Endothelial cell of umbilical vein (primary cell): ENCODE measurements at regions not wholly inside any gene's neighbourhood (a gene's known extent, or its start where the extent isn't known, plus 50 kb on each side); places are given as distances from the start of the nearest gene placed in this dataset.

ENCODE experiments used
- BruUV-seq: library from RNA; stranded (reverse); fragments of 400-500 nt; replicated peaks from 2 replicates; lab custom pipeline; 2021; lab: Mats Ljungman, UMichigan
- CTCF ChIA-PET: fragments of 300-600, 350-600 bp; sonication (Branson Sonifier 250); formaldehyde crosslinking; loops from one replicate; lab custom pipeline; 2021; ENCODE audit warnings: antibody characterized with exemption, inconsistent platforms; lab: Charles Lee
- POLR2A ChIA-PET: fragments of 300-600, 350-600 bp; sonication (Branson Sonifier 250); formaldehyde crosslinking; loops from one replicate; lab custom pipeline; 2021; ENCODE audit warnings: antibody characterized with exemption, inconsistent platforms; lab: Charles Lee
- DNase-seq: peaks from one replicate; pipeline ENCODE4 v3.0.0-alpha.2; 2011; ENCODE audit warnings: low read depth, low spot score
- FAIRE-seq: peaks from 2 replicates; lab custom pipeline; 2011; peaks lifted over from hg19 to GRCh38; lab: Jason Lieb, UNC
- H2AFZ ChIP-seq: 2 replicates; pipeline ENCODE4 v1.6.0; 2012; ENCODE audit warnings: low read depth, low read length, control low read depth, inconsistent platforms
- H3K27ac ChIP-seq: 2 replicates; pipeline ENCODE4 v1.5.1; 2011; ENCODE audit warnings: low read depth, mild to moderate bottlenecking, control low read depth, low read length, moderate library complexity; ENCODE audit not compliant: insufficient read depth
- H3K27me3 ChIP-seq, 2 experiments: 2 replicates each; pipeline versions ENCODE4 v1.6.0 to v1.6.1; 2011; ENCODE audit warnings: low read length in 2 of 2, mixed read lengths in 1 of 2; ENCODE audit not compliant: control insufficient read depth in 2 of 2, insufficient read depth in 2 of 2
- H3K36me3 ChIP-seq, 2 experiments: 2 replicates in 1 of 2; 3 replicates in 1 of 2; pipeline ENCODE4 v1.5.1; 2011; ENCODE audit warnings: low read length in 2 of 2, mild to moderate bottlenecking in 1 of 2, moderate library complexity in 1 of 2; ENCODE audit not compliant: control insufficient read depth in 2 of 2, insufficient read depth in 2 of 2; ENCODE audit errors: extremely low read depth in 1 of 2
- H3K4me1 ChIP-seq: 3 replicates; pipeline ENCODE4 v1.5.1; 2011; ENCODE audit warnings: mild to moderate bottlenecking, low read length; ENCODE audit not compliant: control insufficient read depth, insufficient read depth; ENCODE audit errors: extremely low read depth
- H3K4me2 ChIP-seq: 2 replicates; pipeline ENCODE4 v1.6.1; 2011; ENCODE audit warnings: low read length, control low read depth, mixed read lengths; ENCODE audit not compliant: insufficient read depth
- H3K4me3 ChIP-seq, 3 experiments: fragments of 200-600 bp in 1 of 3; sonication (generic), shearing (Covaris generic) in 1 of 3; replicated peaks in 1 of 3; 2 replicates each; pipeline ENCODE4 v1.5.1; 2011 to 2016; ENCODE audit warnings: control low read depth in 3 of 3, low read length in 3 of 3, mild to moderate bottlenecking in 2 of 3, inconsistent platforms in 1 of 3, low read depth in 1 of 3, moderate library complexity in 1 of 3; ENCODE audit not compliant: insufficient read depth in 1 of 3
- H3K79me2 ChIP-seq: 2 replicates; pipeline ENCODE4 v1.6.0; 2012; ENCODE audit warnings: low read length, inconsistent platforms; ENCODE audit not compliant: control insufficient read depth, insufficient read depth
- H3K9ac ChIP-seq: replicated peaks from 2 replicates; pipeline ENCODE3; 2011; ENCODE audit warnings: low read length, control low read depth; ENCODE audit not compliant: insufficient read depth; ENCODE audit errors: extremely low read depth
- H3K9me1 ChIP-seq: replicated peaks from 3 replicates; pipeline ENCODE4 v1.6.0; 2011; ENCODE audit warnings: mild to moderate bottlenecking, low read length; ENCODE audit not compliant: control insufficient read depth, insufficient read depth; ENCODE audit errors: extremely low read depth
- H3K9me3 ChIP-seq: replicated peaks from 2 replicates; pipeline ENCODE4 v1.5.1; 2012; ENCODE audit warnings: low read length, inconsistent platforms; ENCODE audit not compliant: control insufficient read depth, insufficient read depth
- H4K20me1 ChIP-seq: replicated peaks from 2 replicates; pipeline ENCODE3; 2011; ENCODE audit warnings: mild to moderate bottlenecking, low read length; ENCODE audit not compliant: control insufficient read depth, insufficient read depth; ENCODE audit errors: extremely low read depth
- EZH2 ChIP-seq: IDR thresholded peaks from 2 replicates; pipeline ENCODE4 v1.6.1; 2012; ENCODE audit warnings: borderline replicate concordance, low read depth, mild to moderate bottlenecking, moderate library complexity, low read length, inconsistent platforms; ENCODE audit not compliant: severe bottlenecking
- FOS ChIP-seq: IDR thresholded peaks from 2 replicates; pipeline ENCODE4 v1.6.1; 2011; ENCODE audit warnings: mild to moderate bottlenecking, low read length, moderate library complexity, borderline replicate concordance; ENCODE audit not compliant: insufficient read depth
- GATA2 ChIP-seq: IDR thresholded peaks from 2 replicates; pipeline ENCODE4 v1.7.0; 2011; ENCODE audit warnings: low read depth, mild to moderate bottlenecking, moderate library complexity, mixed read lengths, low read length; ENCODE audit not compliant: insufficient read length, insufficient read depth
- JUN ChIP-seq: IDR thresholded peaks from 2 replicates; pipeline ENCODE4 v1.6.1; 2011; ENCODE audit warnings: borderline replicate concordance, low read depth; ENCODE audit not compliant: insufficient read length, insufficient read depth
- MYC ChIP-seq: IDR thresholded peaks from one replicate; pipeline ENCODE4 v1.6.1; 2011; ENCODE audit warnings: mild to moderate bottlenecking, low read depth, low read length
- POLR2A ChIP-seq: IDR thresholded peaks from 2 replicates; pipeline ENCODE4 v1.6.1; 2012; ENCODE audit warnings: low read depth, mild to moderate bottlenecking, control low read depth, low read length
- POLR2AphosphoS5 ChIP-seq: IDR thresholded peaks from 2 replicates; pipeline ENCODE4 v1.6.1; 2012; ENCODE audit warnings: low read depth, mild to moderate bottlenecking, control low read depth, low read length, moderate library complexity; ENCODE audit not compliant: insufficient read depth
- dilution Hi-C: fragments of 300-500 bp; cut with MboI; formaldehyde crosslinking; loops from one replicate; pipeline ENCODE4 v1.15.0; 2019; ENCODE audit warnings: low sequenced_read_pairs; ENCODE audit not compliant: extremely low pct_ligation_motif_present
- intact Hi-C: fragments of 100-400 bp; cut with micrococcal nuclease; formaldehyde crosslinking; loops from one replicate; pipeline ENCODE4 v1.10.0; 2022
- TF ChIP-seq, protein P1 (sequence below), 2 donors: IDR thresholded peaks; 1 replicate in 1 of 2; 2 replicates in 1 of 2; pipeline ENCODE4 v1.5.1; 2011; ENCODE audit warnings: low read length in 2 of 2, mild to moderate bottlenecking in 2 of 2, moderate library complexity in 2 of 2, control low read depth in 1 of 2, inconsistent platforms in 1 of 2, low read depth in 1 of 2; ENCODE audit not compliant: insufficient read depth in 1 of 2; ENCODE audit errors: extremely low read depth in 1 of 2
- TF ChIP-seq, protein P2 (sequence below): IDR thresholded peaks from 2 replicates; pipeline ENCODE4 v1.6.1; 2011; ENCODE audit not compliant: insufficient read depth, insufficient read length

DNA sequence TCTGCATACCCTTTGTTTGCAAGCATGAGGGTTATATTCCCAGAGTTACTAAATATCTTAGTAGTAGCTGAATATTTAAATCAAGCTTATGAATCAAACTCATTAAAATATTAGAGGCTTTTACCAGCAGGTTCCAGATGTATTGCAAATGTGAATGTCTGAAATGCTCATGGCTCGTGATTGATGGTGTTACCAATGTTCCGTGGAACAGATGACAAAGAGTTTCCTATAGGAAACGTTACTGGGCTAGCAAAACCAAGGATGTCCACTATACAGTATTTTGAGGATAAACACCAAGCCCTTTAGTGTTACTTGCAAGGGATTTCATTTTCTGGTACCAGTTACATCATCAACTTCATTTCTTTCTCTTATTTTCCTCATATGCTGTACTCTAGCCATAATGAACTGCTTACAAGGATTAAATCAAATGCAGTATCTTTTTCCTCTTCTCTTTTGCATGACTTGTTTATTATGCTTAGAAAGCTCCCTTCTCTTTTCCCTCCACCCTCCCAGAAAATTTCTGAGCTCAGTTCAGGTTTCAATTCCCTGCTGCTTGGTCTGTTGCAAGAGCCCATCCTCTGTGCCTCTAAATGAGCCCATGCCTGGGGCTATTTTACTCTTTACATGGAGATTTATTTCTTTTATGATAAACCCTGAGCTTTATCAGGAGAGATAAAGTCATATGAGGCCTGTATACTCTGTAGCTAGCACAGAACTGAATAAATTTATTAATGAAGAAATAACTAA, 1537.1 kb upstream of the GOT2 start:
- no peak for FAIRE-seq
- Histone ChIP-seq H3K27ac (no peak overlapping the region), H3K9me1 (no peaks in the 10 kb centered on the region), H3K79me2 (no peaks in the 10 kb centered on the region), H4K20me1 (no peaks in the 10 kb centered on the region), H3K9me3 (no peaks in the 10 kb centered on the region), H3K9ac (no peak overlapping the region), H3K4me3 (no peak overlapping the region), H3K4me2 (no peak overlapping the region), H3K4me1 (no peaks in the 10 kb centered on the region), H3K36me3 (no peaks in the 10 kb centered on the region), H2AFZ (no peak overlapping the region), H3K27me3 (no peaks in the 10 kb centered on the region)
- DNase-seq, result no peak
- dilution Hi-C loops (no loop called here), intact Hi-C loops (no loop called here)
- no TSS peak for BruUV-seq
- ChIA-PET CTCF (no interaction called here), POLR2A (no interaction called here)
- TF ChIP-seq JUN (no peak), EZH2 (no peak), FOS (no peak), GATA2 (no peak), POLR2AphosphoS5 (no peak), MYC (no peak), POLR2A (no peak)
- TF ChIP-seq, protein P1, sequence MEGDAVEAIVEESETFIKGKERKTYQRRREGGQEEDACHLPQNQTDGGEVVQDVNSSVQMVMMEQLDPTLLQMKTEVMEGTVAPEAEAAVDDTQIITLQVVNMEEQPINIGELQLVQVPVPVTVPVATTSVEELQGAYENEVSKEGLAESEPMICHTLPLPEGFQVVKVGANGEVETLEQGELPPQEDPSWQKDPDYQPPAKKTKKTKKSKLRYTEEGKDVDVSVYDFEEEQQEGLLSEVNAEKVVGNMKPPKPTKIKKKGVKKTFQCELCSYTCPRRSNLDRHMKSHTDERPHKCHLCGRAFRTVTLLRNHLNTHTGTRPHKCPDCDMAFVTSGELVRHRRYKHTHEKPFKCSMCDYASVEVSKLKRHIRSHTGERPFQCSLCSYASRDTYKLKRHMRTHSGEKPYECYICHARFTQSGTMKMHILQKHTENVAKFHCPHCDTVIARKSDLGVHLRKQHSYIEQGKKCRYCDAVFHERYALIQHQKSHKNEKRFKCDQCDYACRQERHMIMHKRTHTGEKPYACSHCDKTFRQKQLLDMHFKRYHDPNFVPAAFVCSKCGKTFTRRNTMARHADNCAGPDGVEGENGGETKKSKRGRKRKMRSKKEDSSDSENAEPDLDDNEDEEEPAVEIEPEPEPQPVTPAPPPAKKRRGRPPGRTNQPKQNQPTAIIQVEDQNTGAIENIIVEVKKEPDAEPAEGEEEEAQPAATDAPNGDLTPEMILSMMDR (IDR thresholded peaks at IDR 0.05; ENCODE audit: extremely low read depth in 1 of 2, insufficient read depth in 1 of 2, low read depth in 1 of 2, low read length in 2 of 2), result no peak
- TF ChIP-seq, protein P2, sequence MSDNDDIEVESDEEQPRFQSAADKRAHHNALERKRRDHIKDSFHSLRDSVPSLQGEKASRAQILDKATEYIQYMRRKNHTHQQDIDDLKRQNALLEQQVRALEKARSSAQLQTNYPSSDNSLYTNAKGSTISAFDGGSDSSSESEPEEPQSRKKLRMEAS, result no peak
